ENCODE measurements at regions not wholly inside any gene's neighbourhood (a gene's known extent, or its start where the extent isn't known, plus 50 kb on each side); places are given as distances from the start of the nearest gene placed in this dataset.

DNA sequence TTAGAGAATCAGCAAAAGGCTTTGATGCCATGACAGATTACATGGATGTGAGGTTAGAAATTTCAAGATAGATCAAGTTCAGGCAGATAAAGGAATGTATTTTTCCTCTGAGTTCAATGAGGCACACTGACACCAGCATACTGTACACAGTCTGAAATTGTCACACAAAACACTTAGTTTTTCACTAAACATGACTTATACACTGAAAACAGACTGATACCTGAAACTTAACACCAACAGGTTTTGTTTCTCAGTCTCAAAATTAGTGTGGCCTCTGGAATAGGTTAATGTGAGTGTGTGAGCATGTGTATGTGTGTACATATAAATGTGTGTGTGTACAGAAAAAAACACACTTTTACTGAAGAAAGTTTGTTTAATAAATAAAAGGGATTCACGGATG, 129.9 kb upstream of the SLITRK2 start:
- Histone ChIP-seq H3K9me3 (ENCODE audit: control insufficient read depth, insufficient read depth, low read length) (no peaks in the 10 kb centered on the region), H3K4me3 (ENCODE audit: low read depth, low read length) (no peak overlapping the region), H3K27me3 (ENCODE audit: control insufficient read depth, insufficient read depth, low read length) (no peaks in the 10 kb centered on the region), H3K27ac (ENCODE audit: low read depth, low read length) (no peak overlapping the region)
- ChIA-PET POLR2A (no interaction called here), CTCF (no interaction called here)
- TF ChIP-seq, protein P1, sequence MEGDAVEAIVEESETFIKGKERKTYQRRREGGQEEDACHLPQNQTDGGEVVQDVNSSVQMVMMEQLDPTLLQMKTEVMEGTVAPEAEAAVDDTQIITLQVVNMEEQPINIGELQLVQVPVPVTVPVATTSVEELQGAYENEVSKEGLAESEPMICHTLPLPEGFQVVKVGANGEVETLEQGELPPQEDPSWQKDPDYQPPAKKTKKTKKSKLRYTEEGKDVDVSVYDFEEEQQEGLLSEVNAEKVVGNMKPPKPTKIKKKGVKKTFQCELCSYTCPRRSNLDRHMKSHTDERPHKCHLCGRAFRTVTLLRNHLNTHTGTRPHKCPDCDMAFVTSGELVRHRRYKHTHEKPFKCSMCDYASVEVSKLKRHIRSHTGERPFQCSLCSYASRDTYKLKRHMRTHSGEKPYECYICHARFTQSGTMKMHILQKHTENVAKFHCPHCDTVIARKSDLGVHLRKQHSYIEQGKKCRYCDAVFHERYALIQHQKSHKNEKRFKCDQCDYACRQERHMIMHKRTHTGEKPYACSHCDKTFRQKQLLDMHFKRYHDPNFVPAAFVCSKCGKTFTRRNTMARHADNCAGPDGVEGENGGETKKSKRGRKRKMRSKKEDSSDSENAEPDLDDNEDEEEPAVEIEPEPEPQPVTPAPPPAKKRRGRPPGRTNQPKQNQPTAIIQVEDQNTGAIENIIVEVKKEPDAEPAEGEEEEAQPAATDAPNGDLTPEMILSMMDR (IDR thresholded peaks at IDR 0.05; ENCODE audit: low read depth, low read length): no peak
- DNase-seq (ENCODE audit: low read depth, low spot score): no peak

DNA sequence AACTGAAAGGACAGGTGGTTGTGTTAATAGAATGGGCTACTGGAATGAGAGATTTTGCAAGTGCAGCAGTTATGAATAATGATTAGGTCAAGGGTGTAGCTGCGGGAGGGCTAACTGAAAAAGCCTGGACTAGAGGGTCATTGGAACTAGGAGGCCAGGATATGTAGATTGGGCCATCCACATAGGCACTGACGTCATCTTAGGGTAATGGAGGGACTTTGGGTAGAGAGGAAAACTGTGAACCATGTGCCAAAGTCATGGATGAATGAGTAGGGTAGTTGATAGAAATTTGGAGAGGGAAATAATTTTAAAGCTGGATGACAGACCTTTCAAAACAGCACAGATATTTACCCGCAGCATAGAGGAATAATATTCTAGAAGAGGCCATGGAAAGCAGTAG, 123.6 kb upstream of the SLITRK2 start:
- Histone ChIP-seq H3K27ac (ENCODE audit: low read depth, low read length) (no peak overlapping the region), H3K9me3 (ENCODE audit: control insufficient read depth, insufficient read depth, low read length) (no peaks in the 10 kb centered on the region), H3K27me3 (ENCODE audit: control insufficient read depth, insufficient read depth, low read length) (no peaks in the 10 kb centered on the region), H3K4me3 (ENCODE audit: low read depth, low read length) (no peak overlapping the region)
- ChIA-PET CTCF (no interaction called here), POLR2A (no interaction called here)
- DNase-seq (ENCODE audit: low read depth, low spot score): no peak
- TF ChIP-seq, protein P1 (IDR thresholded peaks at IDR 0.05; ENCODE audit: low read depth, low read length): no peak

DNA sequence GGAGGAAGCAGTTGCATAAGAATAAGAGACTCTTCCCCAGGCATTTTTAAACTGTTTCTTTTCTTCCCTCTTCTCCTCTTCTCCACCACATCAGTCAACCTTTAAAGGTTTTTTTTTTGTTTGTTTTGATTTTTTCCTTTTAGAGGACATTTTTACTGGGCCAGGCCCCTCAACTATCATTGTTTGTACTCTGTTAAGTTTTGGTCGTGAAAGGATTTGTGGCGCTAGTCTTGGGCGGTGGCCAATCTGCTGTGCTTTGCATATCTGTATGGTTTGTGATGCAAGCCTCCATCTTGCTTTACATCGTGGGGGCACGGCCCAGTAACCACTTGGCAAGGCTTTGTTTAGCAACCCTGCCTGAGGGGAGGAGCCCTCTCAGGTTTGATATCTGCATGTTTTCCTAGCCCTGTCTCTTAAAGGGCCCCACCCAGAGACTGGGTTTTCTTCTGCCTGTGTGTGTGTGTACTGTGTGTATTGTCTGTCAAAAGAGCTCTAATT, 101.9 kb upstream of the SLITRK2 start:
- H3K27ac ChIP-seq (ENCODE audit: low read depth, low read length): no peak overlapping the region
- TF ChIP-seq, protein P1 (IDR thresholded peaks at IDR 0.05; ENCODE audit: low read depth, low read length): no peak
- ChIA-PET POLR2A (no interaction called here), CTCF (no interaction called here)
- no peaks in the 10 kb centered on the region for H3K9me3 ChIP-seq (ENCODE audit: control insufficient read depth, insufficient read depth, low read length)
- DNase-seq (ENCODE audit: low read depth, low spot score): no peak
- H3K27me3 ChIP-seq (ENCODE audit: control insufficient read depth, insufficient read depth, low read length): no peaks in the 10 kb centered on the region
- no peak overlapping the region for H3K4me3 ChIP-seq (ENCODE audit: low read depth, low read length)

DNA sequence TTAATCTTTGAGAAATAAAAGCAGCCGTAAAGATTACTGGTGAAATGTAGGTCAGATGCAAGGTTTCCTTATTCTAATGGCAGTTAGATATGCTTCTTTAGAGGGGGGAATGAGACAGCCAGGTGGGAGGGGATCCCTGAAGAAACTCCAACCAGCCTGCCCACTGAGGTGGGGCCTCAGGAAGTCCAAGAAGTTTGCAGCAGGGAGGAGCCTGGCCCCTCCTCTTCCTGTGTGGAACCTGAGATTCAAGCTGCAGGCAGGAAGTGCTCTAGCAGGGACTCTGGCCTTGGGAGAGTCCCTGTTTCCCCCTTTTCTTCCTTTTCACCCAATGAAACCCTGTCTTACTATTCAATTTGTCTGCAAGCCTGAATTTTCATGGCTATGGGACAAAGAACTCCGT, 101.4 kb upstream of the SLITRK2 start:
- TF ChIP-seq, protein P1 (IDR thresholded peaks at IDR 0.05; ENCODE audit: low read depth, low read length): no peak
- no peaks in the 10 kb centered on the region for H3K9me3 ChIP-seq (ENCODE audit: control insufficient read depth, insufficient read depth, low read length)
- no peak overlapping the region for H3K4me3 ChIP-seq (ENCODE audit: low read depth, low read length)
- H3K27ac ChIP-seq (ENCODE audit: low read depth, low read length): no peak overlapping the region
- DNase-seq (ENCODE audit: low read depth, low spot score): no peak
- POLR2A ChIA-PET: no interaction called here
- H3K27me3 ChIP-seq (ENCODE audit: control insufficient read depth, insufficient read depth, low read length): no peaks in the 10 kb centered on the region
- CTCF ChIA-PET: no interaction called here

DNA sequence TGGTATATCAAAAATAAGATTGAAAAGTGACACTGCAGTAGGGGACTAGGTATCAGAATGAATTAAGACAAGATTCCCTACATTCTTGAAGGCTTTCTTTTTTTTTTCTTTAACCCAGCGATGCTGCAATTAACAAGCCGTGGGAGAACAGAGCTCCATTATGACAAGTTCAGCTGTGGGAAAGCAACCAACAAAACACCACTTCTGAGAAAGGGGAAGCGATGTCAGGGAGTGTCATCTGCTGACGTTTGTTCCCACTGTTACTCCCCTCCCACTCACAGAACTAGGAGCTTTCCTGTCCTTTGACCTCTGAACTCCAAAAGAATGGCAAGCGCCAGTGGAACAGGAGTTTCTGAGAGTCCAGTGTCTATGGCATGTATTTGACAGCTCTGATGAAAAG, 90.2 kb upstream of the SLITRK2 start:
- no peak overlapping the region for H3K27ac ChIP-seq (ENCODE audit: low read depth, low read length)
- POLR2A ChIA-PET: no interaction called here

More for the DNA sequence above, 90.2 kb upstream of the SLITRK2 start:
- CTCF ChIA-PET: no interaction called here
- Histone ChIP-seq H3K4me3 (ENCODE audit: low read depth, low read length) (no peak overlapping the region), H3K27me3 (ENCODE audit: control insufficient read depth, insufficient read depth, low read length) (no peaks in the 10 kb centered on the region), H3K9me3 (ENCODE audit: control insufficient read depth, insufficient read depth, low read length) (no peaks in the 10 kb centered on the region; the same call in 1 of the 2 replicates)
- TF ChIP-seq, protein P1 (IDR thresholded peaks at IDR 0.05; ENCODE audit: low read depth, low read length): no peak
- no peak for DNase-seq (ENCODE audit: low read depth, low spot score)

Measured in AG04450 (cell line).